ENCODE measurements at regions not wholly inside any gene's neighbourhood (a gene's known extent, or its start where the extent isn't known, plus 50 kb on each side); places are given as distances from the start of the nearest gene placed in this dataset.

DNA sequence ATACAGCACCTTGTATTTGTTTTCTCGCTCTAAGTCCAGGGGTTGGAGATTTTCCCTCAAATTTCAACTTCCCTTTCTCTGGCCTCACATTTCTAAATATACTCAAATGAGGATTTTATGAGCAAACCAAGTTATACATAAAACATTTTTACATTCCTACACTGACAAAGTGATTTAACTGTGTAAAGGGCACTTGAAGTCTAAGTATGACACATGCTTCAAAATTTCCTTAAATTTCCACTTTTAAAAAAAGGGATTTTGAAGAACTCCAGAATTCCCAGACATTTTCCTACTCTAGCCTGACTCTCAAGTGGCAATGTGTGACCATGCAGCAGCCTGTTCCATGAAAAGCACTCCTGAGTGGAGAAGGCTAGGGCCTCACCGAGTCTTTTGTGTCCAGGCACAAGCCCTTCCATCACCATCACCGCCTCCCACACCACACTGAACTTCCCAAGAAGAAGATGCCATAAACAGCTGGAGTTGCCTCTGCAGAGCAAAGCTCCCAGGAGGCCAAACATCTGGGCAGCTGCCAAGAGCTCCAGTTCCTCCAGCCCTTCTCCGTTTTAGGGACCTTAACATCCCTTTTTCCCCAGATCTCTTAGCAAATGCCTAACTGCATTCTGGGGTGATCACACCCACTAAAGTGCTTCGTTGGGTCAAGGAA, 68.9 kb downstream of the NCR2 start:
- no peak for DNase-seq

DNA sequence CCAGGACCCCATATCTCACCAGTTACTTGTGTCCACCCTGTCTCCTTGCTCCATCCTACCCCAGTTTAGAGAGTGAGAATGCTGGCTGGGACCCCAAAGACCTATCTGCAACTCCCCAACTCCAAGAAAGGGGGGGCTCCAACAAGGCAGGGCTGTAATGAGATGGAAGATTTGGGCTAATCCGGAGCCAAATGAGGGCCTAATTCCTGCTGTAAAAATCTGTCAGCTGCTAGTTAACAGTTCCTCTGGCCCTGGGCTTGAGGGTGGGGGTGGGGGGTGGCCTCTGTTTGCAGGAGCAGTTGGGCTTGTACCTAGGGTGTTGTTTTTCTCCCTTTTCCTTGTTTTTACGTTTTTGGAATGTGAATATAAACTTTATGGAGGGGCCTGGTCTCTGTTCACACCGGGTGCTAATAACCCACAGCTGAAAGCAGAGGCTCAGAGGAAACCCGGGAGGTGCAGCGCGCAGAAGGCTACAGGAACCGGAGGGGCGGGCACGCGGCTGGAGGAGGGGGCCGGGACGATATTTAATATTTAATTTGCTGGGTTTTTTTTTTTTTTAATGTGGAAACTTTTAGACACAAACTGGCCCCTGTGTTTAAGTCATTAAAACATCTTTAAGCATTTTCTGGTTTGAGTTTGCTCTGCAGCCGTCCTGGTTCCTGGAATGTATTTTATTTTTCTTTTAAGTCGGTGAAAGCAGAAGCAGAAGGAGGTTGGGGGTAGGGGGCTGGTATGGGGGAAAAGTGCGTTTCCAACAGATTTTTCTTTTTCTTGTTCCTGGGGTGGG, 70.7 kb downstream of the NCR2 start:
- no peak for DNase-seq

DNA sequence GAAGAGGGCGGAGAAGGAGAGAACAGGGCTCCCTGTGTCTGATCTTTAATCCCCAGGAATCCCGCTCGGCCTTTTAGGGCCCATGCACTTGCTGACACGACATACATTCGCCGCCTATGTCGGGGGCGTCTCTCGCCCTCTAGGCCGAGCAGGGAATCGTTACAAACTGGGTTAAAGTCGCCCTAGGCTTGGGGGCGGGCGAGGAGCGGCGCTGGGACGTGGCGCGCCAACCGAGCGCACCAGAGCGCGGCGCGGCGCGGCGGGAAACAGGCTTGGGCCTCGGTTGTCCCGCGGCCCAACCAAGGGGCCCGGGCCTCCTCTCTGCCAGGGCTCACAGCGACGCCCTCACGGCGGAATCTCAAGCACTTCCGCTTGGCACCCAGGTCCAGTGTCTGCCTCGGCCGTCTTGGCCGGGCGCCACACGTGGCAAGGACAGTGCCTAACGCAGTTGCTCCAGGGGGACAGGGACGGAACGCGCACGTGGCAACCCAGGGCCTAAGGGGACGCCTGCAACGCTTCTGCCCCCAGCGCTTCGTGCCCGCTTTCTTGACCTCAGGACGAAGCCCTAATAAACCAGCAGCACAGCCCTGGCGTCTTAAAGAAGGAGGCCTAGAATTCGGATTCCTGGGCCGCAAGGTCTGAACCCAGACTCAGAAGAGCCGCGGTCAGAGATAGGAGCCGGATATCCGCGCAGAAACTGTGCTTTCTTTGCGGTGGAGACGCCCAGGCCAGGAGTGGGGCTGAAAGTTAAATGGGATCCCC, 71.5 kb downstream of the NCR2 start:
- DNase-seq, result no peak

DNA sequence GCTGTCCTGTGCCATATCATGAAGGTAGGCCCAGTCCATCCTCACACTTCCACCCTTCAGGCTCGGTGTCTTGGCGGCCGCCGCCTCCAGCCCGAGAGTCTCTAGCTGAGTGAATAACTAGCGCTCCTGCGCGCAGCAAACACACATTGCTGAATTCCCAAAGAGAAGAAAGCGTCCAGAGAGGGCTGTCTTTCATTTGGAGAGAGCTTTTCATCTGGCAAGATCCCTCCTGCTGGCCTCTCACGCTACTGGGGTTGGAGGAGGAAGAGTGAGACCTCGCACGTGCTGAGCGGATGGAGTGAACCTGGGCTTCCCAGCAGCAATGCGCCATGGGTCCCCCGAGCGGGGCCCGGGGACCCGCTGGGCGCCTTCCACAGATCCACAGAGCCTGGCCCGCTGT, 73.2 kb downstream of the NCR2 start:
- DNase-seq, result no peak

DNA sequence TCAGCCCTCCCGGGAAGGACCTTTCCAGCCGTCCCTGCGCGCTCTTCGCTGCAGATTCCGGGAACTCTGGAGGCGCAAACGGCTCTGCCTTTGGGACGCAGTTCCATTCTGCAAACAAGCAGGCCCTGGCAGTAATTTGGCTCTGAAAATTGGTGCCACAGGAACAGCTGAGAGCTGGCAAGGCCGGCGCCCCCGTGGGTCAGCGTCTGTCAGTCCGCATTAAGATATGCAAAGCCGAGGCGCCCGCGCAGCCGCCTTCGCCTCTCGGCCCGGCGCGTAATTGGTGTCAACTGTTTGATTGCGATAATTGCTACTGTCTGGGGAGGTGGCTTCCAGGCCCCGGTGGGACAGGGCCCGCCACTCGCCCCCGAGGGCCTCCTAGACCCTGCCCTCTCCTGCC, 73.6 kb downstream of the NCR2 start:
- no peak for DNase-seq

DNA sequence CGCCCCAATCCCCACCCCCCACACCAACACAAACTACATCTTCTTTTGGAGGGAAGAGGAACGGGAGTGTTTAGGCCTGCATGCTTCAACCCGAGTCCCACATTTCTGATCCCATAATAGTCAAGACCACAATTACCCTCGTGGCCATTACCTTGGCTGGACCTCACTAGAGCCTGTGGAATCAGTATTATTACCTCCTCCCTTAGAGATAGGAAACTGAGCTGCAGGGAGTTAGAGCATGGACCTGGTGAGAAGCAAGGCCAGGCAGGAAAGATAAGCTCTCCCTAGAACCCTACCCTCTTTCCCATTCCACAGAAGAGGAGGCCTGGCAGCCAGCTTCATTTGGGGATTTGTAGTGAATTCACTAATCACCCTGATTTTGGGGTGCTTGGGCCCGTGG, 74.1 kb downstream of the NCR2 start:
- DNase-seq, result no peak

DNA sequence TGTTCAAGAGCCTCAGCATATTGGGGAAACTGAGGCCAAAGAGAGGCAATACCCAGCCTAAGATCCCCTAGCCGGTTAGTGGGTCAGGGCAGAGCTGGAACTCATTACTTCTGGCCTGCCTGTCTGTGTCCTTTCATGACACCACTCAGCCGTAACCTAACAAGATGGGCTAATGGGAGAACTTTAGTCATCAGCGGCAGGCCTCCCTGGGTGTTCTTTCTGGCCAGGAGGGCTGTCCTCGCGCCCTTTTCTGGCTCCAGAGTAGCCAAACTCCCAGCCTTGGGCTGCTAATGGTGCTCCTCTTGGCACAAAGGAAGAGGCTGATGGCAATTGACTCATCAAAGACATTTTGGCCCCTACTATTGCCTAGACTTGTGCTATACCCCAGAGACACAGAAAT, 76.6 kb downstream of the NCR2 start:
- no peak for DNase-seq

DNA sequence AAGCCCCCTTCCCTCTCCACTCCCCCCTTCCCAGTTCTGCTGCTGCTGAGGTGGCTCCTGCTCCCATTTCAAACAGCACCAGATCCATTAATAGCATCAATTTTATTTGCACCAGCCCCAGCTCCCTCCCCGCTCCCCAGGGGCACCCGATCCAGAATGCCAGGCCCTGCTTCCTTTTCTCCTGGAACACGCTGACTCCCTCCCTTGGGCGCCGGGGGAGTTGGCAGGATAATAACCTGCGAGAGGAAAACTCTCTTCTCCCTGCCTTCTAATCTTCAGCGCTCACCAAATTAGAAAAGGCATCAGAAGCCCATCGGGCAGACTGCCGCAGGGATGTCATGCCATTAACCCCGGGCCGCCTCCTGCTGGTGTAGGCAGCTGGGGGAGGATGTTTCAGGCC, 77.8 kb downstream of the NCR2 start:
- DNase-seq, result no peak

DNA sequence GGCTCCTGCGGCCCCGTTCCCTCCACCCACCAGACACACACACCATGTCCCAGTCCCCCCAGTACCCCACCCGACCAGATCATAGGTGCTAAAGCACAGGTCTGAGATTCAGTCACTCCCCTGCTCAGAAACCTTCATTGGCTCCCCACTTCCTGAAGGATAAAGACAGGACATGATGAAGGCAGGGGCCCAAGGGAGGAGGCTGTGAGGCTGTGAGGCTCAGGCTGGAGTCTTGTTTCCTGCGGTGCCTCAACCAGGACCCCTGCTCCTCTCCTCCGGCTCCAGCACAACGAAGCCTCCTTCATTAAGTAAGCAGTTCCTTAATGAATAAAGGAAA, 81.1 kb downstream of the NCR2 start:
- DNase-seq, result no peak

DNA sequence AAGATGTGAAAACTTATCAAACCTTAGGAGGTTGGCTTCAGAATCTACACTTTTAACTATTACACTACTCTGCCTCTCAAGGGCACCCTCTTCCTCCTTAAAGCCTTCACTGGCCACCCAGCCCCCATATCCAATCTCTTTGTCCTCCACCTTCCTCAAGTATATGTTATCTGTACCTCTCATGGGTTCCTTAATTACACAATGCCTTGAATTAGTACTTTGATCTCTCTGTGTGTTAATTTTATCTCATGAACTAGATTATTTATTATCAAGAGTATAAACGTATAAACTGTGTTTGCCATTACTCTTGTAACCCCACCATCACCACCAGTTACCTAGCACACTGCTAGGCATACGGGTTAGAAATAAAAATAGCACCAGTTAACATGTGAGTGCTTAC, 83.3 kb downstream of the NCR2 start:
- no peak for DNase-seq

DNA sequence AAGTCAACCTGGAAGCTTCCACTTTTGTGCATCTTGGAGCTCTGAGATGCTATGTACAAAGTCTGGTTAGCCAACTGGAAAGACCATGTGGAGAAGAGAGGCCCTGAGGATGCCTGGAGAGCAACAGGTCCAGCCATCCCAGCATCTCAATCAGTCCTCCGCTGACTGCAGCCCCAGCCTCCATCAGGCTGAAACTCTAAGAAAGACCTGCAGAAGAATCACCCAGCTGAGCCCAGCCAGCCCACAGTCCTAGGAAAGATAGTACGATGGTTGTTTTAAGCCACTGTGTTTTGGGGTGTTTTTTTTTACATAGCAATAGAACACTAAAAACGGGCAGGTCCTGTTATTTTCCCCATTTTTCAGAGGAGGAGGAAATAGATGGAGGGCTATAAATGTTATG, 84.0 kb downstream of the NCR2 start:
- no peak for DNase-seq

DNA sequence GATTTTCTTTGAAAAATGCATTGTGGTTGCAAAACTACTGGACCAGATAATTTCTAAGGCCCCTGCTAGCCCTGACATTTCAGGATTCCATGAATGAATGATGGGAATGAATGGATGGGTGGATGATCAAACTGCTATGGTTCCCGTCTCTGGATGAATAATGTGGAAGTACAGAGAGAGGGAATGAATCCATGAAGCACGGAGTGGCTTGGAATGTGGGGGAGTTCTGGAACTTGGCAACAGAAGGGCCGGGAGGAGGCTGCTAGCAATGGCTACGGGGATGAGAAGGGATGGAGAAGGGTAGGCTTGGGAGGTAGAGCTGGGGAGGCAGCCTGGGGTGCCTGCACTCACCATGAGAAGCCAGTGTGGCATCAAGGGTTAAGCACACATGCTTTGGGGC, 84.8 kb downstream of the NCR2 start:
- DNase-seq, result no peak

DNA sequence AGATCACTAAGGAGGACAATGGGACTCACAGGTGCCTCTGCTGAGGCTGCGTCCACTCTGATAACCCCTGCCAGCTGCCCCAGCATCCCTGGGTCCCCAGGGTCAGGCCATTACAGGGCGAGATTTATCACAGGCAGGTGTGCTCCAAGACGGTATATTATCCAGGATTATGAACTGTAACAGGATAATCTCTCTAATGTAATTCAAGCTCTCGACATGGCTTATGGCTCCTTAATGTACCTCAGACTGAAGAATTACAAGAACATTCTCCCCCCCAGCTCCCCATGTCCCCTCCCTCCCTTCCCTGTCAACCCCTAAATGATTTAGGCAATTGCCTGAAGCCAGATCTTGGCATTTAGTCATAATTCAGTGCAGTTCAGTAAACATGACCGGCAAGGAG, 86.8 kb downstream of the NCR2 start:
- no peak for DNase-seq

DNA sequence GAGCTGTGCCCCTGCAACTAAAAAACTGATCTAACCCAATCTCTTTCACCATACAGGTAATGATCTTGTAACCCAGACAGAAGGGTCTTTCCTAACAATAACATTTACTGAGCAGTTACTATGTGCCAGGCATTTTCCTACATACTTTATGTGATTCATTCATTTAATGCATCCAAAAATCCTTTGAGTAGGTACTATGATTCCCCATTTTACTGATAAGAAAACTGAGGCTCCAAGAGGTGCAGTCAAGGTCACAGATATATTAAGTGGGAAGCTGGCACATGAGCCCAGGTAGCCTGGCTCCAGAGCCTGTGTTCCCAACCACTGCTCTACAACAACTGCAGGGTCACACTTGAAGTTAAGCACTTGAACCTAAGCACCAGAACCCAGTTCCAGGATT, 87.6 kb downstream of the NCR2 start:
- DNase-seq, result no peak

DNA sequence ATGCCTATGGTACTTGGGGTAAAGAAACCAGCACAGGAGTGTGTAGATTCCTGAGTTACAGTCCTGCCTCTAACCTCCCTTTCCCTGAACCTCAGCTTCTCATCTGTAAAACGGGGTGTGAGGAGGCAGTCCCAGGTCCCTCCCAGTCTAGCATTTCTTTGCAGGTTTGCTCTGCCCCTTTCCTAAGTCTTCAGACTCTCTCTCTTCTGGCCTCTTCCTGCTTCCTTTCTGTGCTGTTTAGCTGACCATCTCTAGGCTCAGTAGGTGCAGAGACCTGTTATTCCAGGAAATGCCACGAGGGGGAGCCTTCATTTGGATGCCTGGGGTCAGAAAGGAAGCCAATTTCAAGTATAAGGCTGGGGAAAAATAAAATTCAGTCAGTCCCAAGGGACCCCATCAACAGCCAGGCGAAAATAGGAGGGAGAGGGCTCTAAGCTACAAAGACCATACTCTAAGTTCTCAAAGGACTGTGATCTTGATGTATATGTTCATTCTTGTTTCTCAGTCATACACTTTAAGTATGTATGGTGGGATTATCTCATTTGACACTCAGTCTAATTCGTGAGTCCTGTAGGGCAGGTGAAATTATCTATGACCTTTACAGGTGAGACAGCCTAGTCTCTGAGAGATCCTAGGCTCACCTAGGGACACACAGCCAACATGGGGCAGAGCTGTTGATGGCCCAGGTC, 89.1 kb downstream of the NCR2 start:
- DNase-seq, result peak; percentile 77

DNA sequence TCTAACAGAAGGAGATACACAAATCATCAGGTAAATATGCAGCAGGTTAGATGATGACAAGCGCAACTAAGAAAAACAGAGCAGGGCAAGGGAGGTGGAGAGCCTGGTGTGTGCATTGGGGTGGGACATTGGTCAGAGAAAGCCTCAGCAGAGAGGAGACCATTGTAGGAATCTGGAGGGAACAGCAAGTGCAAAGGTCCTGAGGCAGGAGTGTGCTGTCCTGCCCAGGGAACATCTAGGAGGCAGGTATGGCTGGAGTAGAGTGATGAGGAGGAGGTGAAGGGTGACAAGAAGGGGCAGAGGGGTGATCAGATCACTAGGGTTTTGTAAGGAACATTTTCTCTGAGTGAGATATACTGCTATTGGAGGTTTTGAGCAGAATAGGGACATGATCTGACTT, 90.1 kb downstream of the NCR2 start:
- no peak for DNase-seq

DNA sequence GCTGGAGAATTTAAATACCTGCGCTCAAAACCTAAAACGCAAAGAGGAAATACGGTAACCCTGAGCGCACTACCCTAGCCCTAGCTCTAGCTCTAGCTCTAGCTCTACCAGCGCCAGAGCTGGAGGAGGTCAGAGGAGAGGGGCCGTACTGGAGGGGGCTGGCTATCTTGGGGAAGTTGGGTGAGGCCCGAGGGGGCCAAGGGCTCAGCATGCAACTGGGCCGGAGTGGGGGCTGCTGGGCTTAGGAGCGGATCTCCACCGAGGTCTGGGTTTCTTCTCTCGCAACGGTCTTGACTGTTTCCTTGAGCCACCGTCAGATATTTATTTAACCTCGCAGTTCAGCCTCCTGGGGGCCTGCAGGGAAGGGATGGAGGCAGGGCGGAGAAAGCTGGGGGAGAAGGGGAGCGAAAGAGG, 91.0 kb downstream of the NCR2 start:
- no peak for DNase-seq

DNA sequence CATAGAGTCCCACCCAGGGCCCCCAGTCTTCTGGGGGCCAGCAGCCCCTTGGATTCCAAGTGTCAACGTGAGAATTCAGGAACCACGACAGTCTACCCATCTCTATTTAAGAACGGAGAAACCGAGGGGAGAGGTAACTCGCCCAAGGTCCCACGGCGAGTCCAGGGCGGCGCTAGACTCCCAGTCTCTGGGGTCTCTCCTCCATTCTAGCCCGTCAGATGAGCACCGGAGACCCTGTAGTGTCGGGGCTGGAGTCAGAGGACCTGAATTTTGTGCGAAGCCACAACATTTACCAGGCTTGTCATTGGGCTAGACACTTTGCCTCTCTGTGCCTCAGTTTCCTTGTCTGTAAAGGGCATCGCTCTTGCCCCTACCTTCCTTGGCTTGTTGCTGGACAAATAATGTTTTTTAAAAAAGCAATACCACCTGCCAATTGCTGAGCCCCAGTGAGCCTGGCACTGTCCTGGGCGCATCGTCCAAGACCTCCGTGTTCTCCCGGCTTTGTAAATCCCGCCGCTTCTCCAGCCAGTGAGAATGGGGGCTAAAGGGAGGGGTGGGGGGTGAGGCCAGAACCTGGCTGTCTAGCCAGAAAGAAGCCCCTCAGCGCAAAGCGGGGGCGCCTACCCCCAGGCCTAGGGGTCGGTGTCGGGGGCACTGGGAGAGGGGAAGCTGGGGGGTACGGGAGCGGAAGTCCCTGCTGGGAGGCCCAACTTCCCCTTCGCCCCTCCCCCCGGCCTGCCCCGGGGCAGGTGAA, 91.7 kb downstream of the NCR2 start:
- DNase-seq, result no peak

DNA sequence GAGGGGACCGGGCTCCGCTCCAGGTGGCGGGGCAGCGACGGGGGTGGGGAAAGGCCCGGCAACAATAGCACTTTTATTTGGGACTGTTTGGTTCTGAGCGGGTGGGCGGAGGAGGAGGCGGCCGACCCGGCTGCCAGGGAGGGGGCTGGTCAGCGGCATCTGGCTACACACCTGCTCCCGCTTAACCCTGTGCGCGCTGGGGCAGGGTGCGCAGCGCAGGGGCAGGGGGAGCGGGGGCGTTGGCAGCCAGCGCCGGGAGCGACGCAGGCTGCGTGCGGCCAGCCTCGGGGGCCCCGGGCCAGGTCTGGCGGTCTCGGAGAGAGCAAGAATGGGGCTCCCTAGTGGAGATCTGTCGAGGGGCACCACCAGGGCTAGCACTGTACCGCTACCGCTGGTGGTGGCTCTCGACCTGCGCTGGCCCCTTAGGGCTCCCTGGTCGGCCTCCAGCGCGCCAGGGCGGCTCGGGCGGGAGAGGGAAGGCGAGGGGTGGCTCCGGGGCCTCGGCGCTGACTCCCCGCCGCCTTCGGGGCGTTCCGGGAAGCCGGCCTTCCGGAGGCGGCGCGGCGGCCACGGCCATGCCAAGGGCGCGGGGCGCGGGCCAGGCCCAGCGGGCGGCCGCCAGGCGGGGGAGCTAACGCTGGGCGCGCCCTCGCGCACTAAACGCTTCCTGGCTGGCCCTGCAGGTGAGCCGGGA, 92.4 kb downstream of the NCR2 start:
- no peak for DNase-seq

DNA sequence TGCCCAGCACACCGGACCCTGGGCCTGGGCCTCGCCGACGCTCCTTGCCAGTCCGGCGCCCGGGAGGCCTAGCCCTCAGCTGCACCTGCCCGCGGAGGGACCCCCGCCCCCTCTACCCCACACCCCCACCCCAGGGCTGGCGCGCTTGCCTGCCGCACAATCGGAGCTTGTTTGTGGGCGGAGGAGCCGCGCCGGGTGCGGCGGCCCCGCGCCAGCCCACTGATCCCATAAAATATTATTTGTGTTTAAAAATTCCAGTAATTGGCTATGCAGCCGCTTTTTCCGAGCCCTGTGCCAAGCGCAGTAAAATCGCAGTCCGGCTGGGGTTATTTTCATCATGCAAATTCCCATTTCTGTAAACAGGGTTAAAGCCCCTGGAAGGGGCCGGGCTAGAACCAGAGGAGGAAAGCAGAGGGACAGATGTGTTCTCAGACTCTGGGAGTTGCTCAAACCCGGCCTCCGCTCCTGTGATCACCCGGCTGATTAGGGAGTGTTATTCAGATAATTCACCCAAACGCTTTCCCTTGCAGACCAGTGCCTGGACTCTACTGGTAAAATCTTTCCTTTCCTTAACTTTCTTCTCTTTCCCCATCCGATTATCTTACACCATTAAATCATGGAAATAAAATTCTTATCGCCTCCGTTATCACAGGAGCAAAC, 93.1 kb downstream of the NCR2 start:
- DNase-seq, result no peak

DNA sequence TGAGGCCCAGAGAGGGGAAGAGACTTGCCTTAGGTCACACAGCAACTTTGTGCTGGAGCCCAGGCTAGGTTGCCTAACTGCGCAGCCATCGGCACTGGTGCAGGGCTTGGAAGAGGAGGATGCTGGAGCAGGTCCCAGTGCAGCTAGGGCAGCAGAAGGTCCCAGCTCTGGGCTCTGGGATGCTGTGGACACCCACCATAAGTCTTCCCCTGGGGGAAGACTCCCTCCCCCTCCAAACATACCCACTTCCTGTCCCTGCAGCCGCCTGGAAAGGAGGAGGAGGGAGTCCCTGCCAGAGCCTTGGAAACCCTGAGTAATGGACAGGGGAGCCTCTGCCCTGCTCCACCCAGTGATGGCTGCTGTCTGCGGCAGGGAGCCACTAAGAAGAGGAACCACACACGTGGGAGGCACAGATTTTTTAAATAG, 93.6 kb downstream of the NCR2 start:
- DNase-seq, result no peak
